ENCODE measurements at regions not wholly inside any gene's neighbourhood (a gene's known extent, or its start where the extent isn't known, plus 50 kb on each side); places are given as distances from the start of the nearest gene placed in this dataset.

GRCh38 chr2:122417114-122417513 lies 661.7 kb downstream of the TSN start:
- no peak for DNase-seq (ENCODE audit: low read depth in 1 of 2, low spot score in 1 of 2)
- Histone ChIP-seq H3K27ac (replicated peaks) (no peak overlapping the region), H3K4me3 (replicated peaks; ENCODE audit: insufficient read depth, low read length) (no peak overlapping the region), H3K27me3 (ENCODE audit: insufficient read depth, poor library complexity, severe bottlenecking) (no peaks in the 10 kb centered on the region)
- TF ChIP-seq, protein P1, sequence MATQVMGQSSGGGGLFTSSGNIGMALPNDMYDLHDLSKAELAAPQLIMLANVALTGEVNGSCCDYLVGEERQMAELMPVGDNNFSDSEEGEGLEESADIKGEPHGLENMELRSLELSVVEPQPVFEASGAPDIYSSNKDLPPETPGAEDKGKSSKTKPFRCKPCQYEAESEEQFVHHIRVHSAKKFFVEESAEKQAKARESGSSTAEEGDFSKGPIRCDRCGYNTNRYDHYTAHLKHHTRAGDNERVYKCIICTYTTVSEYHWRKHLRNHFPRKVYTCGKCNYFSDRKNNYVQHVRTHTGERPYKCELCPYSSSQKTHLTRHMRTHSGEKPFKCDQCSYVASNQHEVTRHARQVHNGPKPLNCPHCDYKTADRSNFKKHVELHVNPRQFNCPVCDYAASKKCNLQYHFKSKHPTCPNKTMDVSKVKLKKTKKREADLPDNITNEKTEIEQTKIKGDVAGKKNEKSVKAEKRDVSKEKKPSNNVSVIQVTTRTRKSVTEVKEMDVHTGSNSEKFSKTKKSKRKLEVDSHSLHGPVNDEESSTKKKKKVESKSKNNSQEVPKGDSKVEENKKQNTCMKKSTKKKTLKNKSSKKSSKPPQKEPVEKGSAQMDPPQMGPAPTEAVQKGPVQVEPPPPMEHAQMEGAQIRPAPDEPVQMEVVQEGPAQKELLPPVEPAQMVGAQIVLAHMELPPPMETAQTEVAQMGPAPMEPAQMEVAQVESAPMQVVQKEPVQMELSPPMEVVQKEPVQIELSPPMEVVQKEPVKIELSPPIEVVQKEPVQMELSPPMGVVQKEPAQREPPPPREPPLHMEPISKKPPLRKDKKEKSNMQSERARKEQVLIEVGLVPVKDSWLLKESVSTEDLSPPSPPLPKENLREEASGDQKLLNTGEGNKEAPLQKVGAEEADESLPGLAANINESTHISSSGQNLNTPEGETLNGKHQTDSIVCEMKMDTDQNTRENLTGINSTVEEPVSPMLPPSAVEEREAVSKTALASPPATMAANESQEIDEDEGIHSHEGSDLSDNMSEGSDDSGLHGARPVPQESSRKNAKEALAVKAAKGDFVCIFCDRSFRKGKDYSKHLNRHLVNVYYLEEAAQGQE (IDR thresholded peaks at IDR 0.05; ENCODE audit: insufficient replicate concordance, low read depth): no peak
- TF ChIP-seq, protein P2, sequence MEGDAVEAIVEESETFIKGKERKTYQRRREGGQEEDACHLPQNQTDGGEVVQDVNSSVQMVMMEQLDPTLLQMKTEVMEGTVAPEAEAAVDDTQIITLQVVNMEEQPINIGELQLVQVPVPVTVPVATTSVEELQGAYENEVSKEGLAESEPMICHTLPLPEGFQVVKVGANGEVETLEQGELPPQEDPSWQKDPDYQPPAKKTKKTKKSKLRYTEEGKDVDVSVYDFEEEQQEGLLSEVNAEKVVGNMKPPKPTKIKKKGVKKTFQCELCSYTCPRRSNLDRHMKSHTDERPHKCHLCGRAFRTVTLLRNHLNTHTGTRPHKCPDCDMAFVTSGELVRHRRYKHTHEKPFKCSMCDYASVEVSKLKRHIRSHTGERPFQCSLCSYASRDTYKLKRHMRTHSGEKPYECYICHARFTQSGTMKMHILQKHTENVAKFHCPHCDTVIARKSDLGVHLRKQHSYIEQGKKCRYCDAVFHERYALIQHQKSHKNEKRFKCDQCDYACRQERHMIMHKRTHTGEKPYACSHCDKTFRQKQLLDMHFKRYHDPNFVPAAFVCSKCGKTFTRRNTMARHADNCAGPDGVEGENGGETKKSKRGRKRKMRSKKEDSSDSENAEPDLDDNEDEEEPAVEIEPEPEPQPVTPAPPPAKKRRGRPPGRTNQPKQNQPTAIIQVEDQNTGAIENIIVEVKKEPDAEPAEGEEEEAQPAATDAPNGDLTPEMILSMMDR (IDR thresholded peaks at IDR 0.05; ENCODE audit: insufficient read depth, low read length): no peak
- no peak for TF ChIP-seq SPI1 (IDR thresholded peaks at IDR 0.05; ENCODE audit: borderline replicate concordance, low read depth)
- no peak for TF ChIP-seq POLR2AphosphoS5 (IDR thresholded peaks at IDR 0.05; ENCODE audit: low read depth)
- TF ChIP-seq GABPA (IDR thresholded peaks at IDR 0.05; ENCODE audit: low read depth): no peak

- DNase-seq (ENCODE audit: low read depth in 1 of 2, low spot score in 1 of 2): no peak
- Histone ChIP-seq H3K4me3 (replicated peaks; ENCODE audit: insufficient read depth, low read length) (no peak overlapping the region), H3K27ac (replicated peaks) (no peak overlapping the region), H3K27me3 (ENCODE audit: insufficient read depth, poor library complexity, severe bottlenecking) (no peaks in the 10 kb centered on the region)
- TF ChIP-seq POLR2AphosphoS5 (IDR thresholded peaks at IDR 0.05; ENCODE audit: low read depth): no peak
- TF ChIP-seq, protein P2 (IDR thresholded peaks at IDR 0.05; ENCODE audit: insufficient read depth, low read length): no peak
- TF ChIP-seq SPI1 (IDR thresholded peaks at IDR 0.05; ENCODE audit: borderline replicate concordance, low read depth): no peak
- TF ChIP-seq, protein P1 (IDR thresholded peaks at IDR 0.05; ENCODE audit: insufficient replicate concordance, low read depth): no peak
- TF ChIP-seq GABPA (IDR thresholded peaks at IDR 0.05; ENCODE audit: low read depth): no peak
Observed at GRCh38 chr2:122421775-122422174, 666.3 kb downstream of the TSN start.

DNA sequence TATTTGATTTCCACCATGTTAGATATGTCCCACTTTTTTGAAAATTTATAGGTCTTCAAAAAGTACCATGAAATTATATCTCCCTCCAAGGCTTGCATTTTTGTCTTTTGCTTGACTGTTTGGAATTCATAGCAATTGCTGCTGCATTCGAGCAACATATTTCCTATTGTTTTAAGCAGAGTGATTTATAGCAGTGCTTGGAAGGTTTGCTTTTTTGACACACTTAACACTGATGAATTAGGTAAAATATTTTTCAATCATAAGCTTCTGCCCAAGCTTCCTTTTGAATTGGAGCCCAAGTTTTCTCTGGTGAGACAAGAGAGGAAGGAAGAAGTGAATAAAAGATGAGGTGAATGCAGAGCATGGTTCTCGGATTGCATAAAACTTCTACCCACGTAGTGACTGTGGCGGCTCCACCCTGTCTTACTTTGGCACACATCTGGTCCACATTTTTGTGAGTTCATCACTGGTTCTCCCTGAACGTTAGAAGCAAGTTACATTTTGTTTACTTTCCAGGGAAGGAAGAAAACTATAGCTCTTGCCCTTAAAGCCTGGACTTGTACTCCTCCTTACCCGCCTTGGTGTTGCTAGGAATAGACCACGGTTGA lies 667.0 kb downstream of the TSN start:
- Histone ChIP-seq H3K27me3 (ENCODE audit: insufficient read depth, poor library complexity, severe bottlenecking) (no peaks in the 10 kb centered on the region), H3K4me3 (replicated peaks; ENCODE audit: insufficient read depth, low read length) (no peak overlapping the region), H3K27ac (replicated peaks) (no peak overlapping the region)
- DNase-seq (ENCODE audit: low read depth in 1 of 2, low spot score in 1 of 2): no peak
- TF ChIP-seq, protein P1 (IDR thresholded peaks at IDR 0.05; ENCODE audit: insufficient replicate concordance, low read depth): no peak
- TF ChIP-seq SPI1 (IDR thresholded peaks at IDR 0.05; ENCODE audit: borderline replicate concordance, low read depth) (no peak), POLR2AphosphoS5 (IDR thresholded peaks at IDR 0.05; ENCODE audit: low read depth) (no peak), GABPA (IDR thresholded peaks at IDR 0.05; ENCODE audit: low read depth) (no peak)
- TF ChIP-seq, protein P2 (IDR thresholded peaks at IDR 0.05; ENCODE audit: insufficient read depth, low read length): no peak

Data from HL-60 (cell line).